ACC112 (cell line): ENCODE measurements at regions not wholly inside any gene's neighbourhood (a gene's known extent, or its start where the extent isn't known, plus 50 kb on each side); places are given as distances from the start of the nearest gene placed in this dataset.

Experiments used
- H2AFZ ChIP-seq: fragments of 200-600 bp; sonication (generic); one replicate; pipeline ENCODE4 v1.6.0; 2017; ENCODE audit warnings: antibody characterized with exemption, low read length; ENCODE audit not compliant: unreplicated experiment
- H3K27ac ChIP-seq: fragments of 200-600 bp; sonication (generic); 2 replicates; pipeline ENCODE4 v1.5.1; 2014; ENCODE audit warnings: low read depth, mild to moderate bottlenecking, antibody characterized with exemption, low read length, moderate library complexity
- H3K27me3 ChIP-seq: fragments of 200-600 bp; sonication (generic); 2 replicates; pipeline ENCODE4 v1.6.1; 2014; ENCODE audit warnings: mild to moderate bottlenecking, antibody characterized with exemption, low read length, moderate library complexity, mixed read lengths; ENCODE audit not compliant: insufficient read depth
- H3K36me3 ChIP-seq: fragments of 200-600 bp; sonication (generic); 2 replicates; pipeline ENCODE4 v1.6.1; 2016; ENCODE audit warnings: mild to moderate bottlenecking, antibody characterized with exemption, low read length, moderate library complexity, mixed read lengths; ENCODE audit not compliant: insufficient read depth
- H3K4me1 ChIP-seq: fragments of 200-600 bp; sonication (generic); one replicate; pipeline ENCODE4 v1.6.1; 2016; ENCODE audit warnings: low read length, mixed read lengths; ENCODE audit not compliant: insufficient read depth, unreplicated experiment, control insufficient read depth
- H3K4me3 ChIP-seq: fragments of 200-600 bp; sonication (generic); 2 replicates; pipeline ENCODE4 v1.5.1; 2014; ENCODE audit warnings: mild to moderate bottlenecking, low read depth, low read length
- H3K79me2 ChIP-seq: fragments of 200-600 bp; sonication (generic); one replicate; pipeline ENCODE4 v1.6.0; 2016; ENCODE audit warnings: low read length; ENCODE audit not compliant: control insufficient read depth, unreplicated experiment, insufficient read depth

DNA sequence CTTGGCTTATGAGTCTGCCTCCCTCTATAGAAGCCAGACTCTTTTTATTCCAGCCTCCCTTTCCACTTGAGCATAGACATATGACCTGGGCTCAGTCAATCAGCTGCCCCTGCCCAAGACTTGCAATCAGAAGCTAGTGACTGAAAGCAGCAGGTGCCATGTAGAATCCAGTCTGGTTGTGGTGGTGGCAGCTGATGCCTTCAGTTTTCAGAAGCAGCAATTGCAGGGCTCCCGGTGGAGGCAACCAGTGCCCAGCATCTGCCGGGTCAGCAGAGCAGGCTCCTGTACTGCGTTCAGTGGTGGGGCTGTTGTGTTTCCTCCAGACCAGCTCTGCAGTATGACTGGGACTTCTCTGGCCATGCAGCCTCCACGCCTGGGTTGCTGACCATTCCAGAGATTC lies 53.9 kb upstream of the PALM2AKAP2 start:
- Histone ChIP-seq H3K4me1 (no peaks in the 10 kb centered on the region), H3K27ac (no peak overlapping the region), H3K4me3 (no peak overlapping the region), H3K36me3 (no peaks in the 10 kb centered on the region), H3K27me3 (peaks cover 63% of the 10 kb centered on the region), H2AFZ (no peak overlapping the region), H3K79me2 (no peaks in the 10 kb centered on the region)

DNA sequence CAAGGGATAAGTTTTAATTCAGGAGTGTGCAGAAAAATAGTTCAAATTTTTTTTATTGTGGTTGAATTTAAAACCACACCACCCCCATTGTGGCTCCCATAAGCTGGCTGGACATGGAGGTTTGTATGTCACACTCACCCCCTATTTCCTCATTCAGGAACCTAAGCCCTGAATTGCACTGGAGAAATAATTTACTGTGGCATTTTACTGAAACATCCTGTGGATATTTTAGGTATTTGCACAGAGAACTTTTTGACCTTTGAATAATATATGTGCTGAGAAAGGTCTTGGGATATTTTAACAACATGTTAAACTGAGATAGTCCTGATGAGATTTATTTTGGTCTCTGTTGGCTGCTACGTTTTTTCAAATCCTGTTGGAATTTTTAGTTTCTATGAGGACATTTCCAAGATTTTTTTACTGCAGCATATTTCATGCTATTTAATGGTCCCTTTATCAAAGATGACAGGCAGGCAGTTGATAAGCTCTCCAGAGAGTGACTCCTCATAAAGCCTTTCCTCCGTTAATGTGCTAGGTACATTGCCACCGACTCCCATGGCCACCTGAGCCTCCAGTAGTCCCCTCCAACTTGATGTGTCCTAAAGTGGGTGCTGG lies 51.2 kb upstream of the PALM2AKAP2 start:
- Histone ChIP-seq H3K27ac (no peak overlapping the region), H3K4me1 (peaks cover 8% of the 10 kb centered on the region), H3K36me3 (no peaks in the 10 kb centered on the region), H2AFZ (no peak overlapping the region), H3K4me3 (no peak overlapping the region), H3K79me2 (no peaks in the 10 kb centered on the region), H3K27me3 (peaks cover 60% of the 10 kb centered on the region)

DNA sequence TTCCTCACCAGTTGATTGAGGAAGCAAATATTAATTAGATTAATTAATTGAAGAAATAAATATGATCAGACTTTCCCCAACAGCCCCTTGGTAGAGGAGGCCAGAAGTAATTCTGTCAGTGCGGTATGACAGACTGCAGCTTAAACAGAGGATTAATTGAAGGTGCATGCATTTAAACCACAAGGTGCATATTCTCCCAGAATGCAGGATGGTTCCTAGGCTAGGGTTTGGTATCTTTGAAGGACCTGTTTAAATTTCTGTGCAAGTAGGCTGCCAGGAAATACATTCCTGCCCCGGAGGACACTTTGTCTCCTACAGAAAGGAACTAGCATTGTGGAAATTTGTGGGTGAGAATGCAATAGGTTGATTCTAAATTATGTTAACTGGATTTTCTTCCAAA lies 50.5 kb upstream of the PALM2AKAP2 start:
- Histone ChIP-seq H3K79me2 (no peaks in the 10 kb centered on the region), H2AFZ (no peak overlapping the region), H3K4me3 (no peak overlapping the region), H3K36me3 (no peaks in the 10 kb centered on the region), H3K27ac (no peak overlapping the region), H3K4me1 (peaks cover 11% of the 10 kb centered on the region), H3K27me3 (peaks cover 56% of the 10 kb centered on the region)
